Omental fat pad (tissue), 3 donors: ENCODE measurements at regions not wholly inside any gene's neighbourhood (a gene's known extent, or its start where the extent isn't known, plus 50 kb on each side); places are given as distances from the start of the nearest gene placed in this dataset.

Experiments
- ATAC-seq: fragments of 150-250 bp; one replicate; pipeline ENCODE4 v1.9.1; 2016; ENCODE audit warnings: mild to moderate bottlenecking, moderate library complexity; ENCODE audit not compliant: low FRiP score
- DNase-seq: peaks from one replicate; pipeline ENCODE4 v3.0.0-alpha.2; 2019; ENCODE audit warnings: low spot score
- TF ChIP-seq, protein P1 (sequence below), 3 donors: fragments of 450-650 bp; IDR thresholded peaks; one replicate each; pipeline ENCODE4 v1.5.1; 2016 to 2017; ENCODE audit warnings: antibody characterized with exemption in 3 of 3, mild to moderate bottlenecking in 3 of 3, moderate library complexity in 2 of 3

DNA sequence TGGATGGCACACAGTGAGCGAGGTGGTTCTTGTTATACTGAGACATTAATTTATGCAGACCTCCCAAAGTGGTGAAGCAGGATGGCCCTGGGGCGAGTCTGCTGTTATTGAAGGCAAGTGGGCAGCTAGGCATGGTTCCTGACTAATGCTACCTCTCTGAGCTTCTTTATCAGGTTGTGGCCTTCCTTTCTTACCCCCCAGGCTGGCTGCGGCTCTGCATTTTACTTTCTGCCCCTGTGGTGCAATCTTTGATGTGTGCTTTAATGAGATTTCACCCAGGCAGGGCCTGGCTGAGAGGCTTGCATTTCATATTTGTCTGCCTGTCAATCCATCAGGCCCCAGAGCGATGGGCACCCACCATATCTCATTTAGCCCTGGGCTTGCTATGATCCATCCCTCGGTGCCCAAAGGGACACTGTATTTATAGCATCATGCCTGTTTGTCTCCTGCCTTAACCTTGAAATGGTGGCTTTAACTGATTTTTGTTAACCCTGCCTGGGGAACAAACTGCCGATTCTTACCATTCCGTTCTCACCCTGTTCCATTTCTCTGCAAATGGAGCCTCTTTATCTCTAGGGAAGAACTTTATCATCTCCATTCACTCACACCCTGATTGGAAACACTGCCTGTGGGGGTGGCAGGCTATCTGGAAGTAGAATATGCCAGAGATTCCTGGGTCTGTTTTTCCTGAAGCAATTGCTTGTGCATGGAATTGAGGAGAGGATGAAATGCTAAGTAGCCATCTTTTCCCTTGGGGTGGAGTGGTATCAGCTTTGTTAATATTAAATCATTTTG is 316.2 kb upstream of the THSD7B start:
- ATAC-seq = no peak
- TF ChIP-seq, protein P1, sequence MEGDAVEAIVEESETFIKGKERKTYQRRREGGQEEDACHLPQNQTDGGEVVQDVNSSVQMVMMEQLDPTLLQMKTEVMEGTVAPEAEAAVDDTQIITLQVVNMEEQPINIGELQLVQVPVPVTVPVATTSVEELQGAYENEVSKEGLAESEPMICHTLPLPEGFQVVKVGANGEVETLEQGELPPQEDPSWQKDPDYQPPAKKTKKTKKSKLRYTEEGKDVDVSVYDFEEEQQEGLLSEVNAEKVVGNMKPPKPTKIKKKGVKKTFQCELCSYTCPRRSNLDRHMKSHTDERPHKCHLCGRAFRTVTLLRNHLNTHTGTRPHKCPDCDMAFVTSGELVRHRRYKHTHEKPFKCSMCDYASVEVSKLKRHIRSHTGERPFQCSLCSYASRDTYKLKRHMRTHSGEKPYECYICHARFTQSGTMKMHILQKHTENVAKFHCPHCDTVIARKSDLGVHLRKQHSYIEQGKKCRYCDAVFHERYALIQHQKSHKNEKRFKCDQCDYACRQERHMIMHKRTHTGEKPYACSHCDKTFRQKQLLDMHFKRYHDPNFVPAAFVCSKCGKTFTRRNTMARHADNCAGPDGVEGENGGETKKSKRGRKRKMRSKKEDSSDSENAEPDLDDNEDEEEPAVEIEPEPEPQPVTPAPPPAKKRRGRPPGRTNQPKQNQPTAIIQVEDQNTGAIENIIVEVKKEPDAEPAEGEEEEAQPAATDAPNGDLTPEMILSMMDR (IDR thresholded peaks at IDR 0.05) = no peak
- DNase-seq = no peak

DNA sequence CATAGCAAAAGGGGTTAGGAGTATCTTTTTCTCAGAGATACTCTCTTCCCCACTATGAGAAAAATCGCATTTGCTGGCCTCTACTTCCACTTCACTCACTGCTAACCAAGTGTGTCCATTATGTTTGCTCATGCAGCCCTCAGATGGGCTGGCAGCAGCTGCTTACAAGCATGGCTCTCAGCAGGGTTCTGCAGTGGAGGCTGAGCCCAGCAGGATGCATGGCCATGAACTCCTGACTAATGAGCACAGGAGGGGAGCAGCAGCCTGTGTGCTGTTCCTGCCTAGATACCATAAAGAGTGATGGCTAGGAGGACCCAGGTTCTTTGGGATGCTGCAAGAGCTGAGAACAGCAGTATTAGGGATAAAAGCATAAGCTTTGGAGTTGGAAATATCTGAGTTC is 316.9 kb upstream of the THSD7B start:
- TF ChIP-seq, protein P1 (IDR thresholded peaks at IDR 0.05) = no peak
- DNase-seq = no peak
- no peak for ATAC-seq

DNA sequence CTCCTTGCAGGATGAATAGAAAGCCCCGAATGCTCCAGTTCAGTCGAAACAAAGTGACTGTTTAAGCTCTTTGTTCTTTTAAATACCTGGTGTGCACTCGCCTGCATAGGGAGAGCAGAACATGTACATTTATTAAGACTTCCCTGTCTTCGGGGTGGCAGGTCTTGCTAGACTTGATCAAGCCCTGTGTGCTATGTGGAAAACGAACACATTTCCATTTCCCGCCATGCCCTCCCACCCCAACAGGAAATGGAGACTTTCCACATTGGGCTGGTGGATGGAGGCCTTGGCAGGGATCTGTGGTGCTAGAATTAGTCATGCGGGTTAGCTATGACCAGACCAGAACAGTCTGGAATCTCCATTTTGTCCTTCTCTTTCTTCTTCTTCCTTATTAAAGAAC is 321.0 kb upstream of the THSD7B start:
- DNase-seq (no peak), ATAC-seq (no peak)
- TF ChIP-seq, protein P1 (IDR thresholded peaks at IDR 0.05) = no peak

DNA sequence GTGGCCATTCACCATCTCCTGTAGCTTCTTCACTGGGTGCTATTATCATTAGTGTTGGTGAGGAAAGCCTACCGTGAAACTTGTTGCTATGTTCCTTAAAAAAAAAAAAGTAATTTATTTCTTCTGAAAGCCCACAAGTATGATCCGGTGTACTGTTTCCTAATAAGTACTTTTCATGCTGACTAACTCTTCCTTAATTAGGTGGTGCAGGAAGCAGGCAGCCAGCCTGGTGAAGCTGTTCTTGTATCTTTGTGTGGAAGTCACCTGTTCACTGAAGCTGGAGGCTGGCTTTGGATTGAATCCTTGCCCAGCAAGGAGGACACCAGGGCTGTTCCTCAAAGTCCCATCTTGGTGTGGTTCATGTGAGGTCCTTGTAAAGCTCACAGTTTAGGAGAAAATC is 321.7 kb upstream of the THSD7B start:
- TF ChIP-seq, protein P1 (IDR thresholded peaks at IDR 0.05) = no peak
- no peak for DNase-seq

DNA sequence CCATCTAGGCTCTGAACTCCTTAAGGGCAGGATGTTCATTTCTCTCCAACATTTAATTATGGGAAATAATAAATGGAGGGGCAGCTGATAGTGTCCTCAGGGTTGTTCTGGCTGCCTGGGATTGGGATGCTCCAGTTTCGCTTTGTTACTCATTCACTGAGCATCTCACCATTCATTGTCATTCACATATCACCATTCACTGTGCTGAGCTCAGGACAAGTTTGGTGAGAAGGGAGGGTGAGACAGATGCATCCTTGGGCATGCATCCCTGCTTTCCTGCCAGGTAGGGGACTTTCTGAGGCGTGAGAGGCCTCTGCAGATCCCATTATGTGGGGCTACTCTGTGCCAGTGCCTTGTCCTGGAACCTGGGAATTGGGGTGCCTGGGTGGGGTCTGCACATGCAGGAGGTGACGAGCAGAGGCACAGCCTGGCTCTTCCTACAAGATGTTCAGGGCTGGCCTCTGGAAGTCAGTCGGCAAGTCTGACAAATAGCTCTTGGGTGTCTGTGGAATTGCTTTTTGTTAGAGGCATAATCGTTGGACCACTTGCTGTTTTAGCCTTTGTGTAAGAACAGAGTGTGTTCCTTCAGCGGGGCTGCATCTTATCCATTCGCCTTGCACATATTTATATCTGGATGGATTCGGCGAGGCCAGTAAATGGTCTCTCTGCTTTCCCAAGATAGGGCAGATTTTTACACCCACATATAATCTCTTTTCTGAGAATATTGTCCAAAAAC is 323.2 kb upstream of the THSD7B start:
- DNase-seq = no peak
- ATAC-seq = no peak
- TF ChIP-seq, protein P1 (IDR thresholded peaks at IDR 0.05) = no peak

More for the DNA sequence above, 321.7 kb upstream of the THSD7B start:
- ATAC-seq = no peak

DNA sequence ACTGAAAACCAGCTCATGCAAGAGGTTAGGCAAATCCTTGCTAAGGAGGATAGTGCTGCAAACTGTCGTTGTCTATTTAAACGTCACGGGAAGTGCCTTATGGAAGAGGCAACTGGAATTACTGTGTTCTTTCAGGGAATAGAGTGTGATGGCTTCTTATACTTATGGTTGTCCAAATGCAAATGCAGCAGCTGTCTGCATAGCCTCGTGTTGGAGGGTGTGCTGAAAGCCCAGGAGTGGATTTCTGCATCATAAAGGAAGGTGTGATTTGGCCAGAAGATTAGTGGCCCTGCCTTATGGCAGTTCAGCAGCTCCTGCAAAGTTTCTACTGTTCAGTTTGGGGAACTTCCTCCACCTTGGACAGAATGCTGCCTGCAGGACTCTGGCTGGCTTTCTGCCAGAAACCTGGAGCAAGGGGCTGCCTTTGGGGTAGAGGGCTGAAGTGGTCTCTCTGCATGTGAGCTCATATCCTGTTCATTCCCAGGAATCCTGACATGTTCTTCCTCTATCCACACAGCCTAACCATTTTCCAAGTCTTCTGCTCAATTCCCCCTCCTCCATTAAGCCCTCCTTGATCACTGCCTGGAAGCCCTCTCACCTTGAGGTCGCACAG is 321.2 kb upstream of the CXCR4 start:
- DNase-seq (no peak), ATAC-seq (no peak)
- TF ChIP-seq, protein P1 (IDR thresholded peaks at IDR 0.05) = no peak
